Amygdala (tissue), 56 donors: ENCODE measurements at regions not wholly inside any gene's neighbourhood (a gene's known extent, or its start where the extent isn't known, plus 50 kb on each side); places are given as distances from the start of the nearest gene placed in this dataset.

Experiments
- DNase-seq, 56 donors: peaks; one replicate each; lab custom pipeline; 2025; lab: John Stamatoyannopoulos, UW

DNA sequence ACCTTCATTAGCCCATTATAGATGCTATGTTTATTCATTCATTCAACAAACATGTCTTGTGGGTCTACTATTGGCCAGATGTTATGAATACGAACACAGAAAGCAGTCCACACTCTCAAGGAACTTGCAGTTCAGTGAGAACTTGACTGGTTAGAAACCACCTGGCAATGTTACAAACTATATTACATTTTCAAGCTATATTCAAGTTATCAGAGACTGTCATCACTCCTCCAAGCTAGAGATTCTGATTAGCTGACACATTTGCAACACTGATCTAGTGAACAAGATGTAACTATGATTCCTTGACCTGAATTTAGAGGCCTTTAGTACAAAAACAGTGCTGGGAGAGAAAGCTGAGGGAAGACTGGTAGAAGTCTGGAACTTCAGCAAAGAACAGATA is 170.7 kb upstream of the EEA1 start:
- no peak for DNase-seq

DNA sequence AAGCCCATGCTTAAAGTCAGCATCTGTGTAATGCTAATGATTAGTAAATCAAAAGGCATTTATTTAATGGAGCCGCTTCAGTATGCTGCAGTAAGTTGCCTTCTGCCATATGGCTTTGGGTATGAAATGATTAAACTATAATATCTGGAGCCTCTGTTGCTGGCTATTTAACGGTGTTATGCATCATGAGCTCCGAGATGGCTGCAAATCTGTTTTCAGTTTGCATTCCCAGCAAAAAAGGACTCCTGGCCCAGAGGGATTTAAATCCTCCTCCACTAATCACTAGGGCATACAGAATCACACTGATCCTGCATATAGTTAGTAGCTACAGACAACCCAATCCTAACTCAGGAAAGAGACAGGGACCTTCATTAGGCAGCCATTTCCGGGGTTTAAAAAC is 171.5 kb upstream of the EEA1 start:
- DNase-seq = no peak

DNA sequence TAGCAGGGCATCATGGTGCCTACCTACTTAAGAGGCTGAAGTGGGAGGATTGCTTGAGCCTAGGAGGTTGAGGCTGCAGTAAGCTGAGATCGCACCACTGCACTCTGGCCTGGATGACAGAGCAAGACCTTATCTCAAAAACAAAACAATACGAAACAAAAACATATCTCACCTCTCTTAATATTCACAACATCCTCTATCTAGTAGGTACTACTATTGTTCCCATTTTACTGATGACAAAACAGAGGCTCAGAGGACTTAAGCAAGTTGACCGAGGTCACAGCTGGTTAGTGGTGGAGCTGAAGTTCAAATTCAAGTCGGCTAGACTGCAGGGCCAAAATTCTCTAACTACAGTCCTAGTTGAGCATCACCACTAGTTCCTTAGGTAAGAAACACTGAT is 172.3 kb upstream of the EEA1 start:
- no peak for DNase-seq

DNA sequence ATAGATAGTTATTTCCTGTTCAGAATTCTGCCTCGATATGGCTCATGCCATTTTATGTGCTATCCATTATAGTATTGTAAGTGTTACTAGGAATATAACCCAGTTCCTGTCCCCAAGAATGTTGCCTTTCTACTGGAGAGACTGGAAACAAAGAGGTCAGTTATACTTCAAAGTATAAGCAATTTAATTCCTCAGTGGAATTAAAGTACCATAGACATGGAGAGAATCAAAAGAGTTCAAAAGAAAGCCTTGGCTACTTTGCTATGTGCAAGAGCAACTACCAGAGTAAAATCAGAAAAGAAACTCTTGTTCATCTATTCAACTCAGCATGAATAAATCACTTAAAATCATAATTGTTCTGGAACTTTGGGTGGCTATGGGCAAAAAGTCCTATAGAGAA is 173.2 kb upstream of the EEA1 start:
- no peak for DNase-seq

DNA sequence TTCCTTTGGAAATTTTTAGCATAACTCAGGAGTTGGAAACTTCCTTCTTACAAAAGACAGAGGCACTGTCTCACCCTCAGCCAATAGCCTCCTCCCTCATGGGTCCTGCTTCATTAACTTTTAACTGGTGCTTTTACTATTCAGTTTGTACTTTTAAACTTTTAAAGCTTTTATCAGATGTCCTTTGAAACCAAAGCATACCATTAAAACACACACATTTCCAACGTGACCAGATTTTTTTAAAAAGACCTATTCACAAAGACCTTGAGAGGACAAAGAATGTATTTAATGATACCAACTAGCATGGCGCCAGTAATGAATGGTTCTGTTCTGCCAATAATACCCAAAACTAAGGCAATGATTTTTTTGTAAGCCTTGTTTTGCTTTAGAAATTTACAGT is 173.6 kb upstream of the EEA1 start:
- DNase-seq = no peak

DNA sequence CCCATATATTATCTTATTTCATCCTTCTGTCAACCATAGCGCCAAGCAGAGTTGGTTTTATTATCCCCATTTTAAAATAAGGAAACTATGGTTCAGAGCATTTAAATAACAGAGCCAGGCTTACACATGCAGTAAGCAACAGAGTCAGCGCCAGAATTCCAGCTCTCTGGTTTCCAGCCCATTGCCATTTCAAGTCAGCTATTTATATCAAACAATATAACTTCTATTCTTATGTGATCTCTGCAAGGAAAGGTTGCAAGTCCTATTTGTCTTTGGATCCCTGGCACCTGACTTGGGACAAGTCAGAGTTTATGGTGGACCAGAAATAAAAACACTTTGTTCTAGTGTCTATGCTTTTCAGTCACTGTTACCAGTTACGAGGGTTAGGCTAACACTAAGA is 174.1 kb upstream of the EEA1 start:
- no peak for DNase-seq

DNA sequence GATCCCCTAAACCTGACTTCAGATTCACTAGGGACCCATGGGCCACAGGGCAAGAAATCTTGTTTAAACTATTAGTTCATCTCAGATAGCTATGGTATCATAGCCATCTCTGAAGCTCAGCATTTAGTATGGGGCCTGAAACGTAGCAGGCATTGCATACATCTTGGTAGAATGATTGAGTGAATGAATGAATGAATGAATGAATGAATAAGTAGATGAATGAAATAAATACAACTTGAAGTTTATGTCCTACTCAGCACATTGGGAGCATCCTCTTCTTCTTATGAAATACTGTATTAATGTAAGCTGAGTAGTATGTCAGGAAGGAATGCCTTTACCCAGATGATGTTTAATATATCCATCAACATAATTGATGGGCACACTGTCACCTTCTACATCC is 175.4 kb upstream of the EEA1 start:
- DNase-seq = no peak

DNA sequence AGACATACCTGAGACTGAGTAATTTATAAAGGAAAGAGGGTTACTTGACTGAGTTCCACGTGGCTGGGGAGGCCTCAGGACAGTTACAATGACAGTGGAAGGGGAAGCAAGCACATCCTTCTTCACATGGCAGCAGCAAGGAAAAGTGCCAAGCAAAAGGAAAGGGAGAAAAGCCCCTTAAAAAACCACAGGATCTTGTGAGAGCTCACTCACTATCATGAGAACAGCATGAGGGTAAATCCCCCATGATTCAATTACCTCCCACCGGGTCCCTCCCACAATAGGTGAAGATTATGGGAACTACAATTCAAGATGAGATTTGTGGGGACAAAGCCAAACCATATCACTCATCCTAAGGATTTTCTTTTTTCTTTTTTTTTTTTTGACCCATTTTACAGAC is 177.8 kb upstream of the EEA1 start:
- no peak for DNase-seq

DNA sequence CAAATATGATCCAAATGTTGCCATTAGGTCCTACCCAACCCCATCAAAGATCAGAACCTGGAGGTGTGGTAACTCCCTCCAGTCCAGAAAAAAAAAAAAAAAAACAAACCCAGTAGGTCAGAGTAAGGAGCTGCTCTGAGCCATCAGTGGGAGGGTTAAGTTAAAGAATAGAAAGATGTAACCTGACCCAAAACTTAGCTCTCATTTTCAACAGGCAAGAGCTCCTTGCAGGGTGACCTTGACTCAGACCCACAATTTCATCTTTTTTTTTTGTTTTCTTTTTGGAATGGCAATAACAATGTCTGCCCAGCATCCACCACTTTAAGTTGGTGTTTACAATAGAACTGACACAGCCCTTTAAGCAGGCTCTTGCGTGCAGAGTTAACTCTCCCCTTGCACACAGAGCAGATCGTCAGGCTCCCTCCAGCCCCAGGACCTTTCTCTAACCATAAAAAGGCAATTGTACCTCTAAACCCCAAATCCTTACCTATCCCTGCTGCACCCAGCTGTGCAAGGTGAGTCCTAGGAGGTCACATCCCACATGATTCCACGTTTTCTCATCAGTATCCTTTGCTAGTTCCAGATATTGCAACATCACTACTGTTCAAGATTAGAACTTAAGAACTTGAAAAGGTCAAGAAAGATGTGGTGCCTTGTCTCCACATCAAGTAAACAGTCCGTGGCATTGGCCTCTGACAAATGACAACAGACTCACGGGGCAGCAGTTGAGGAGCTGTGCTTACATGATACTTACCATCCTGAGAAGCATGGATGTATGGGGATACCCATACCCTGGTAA is 178.6 kb upstream of the EEA1 start:
- DNase-seq = no peak

DNA sequence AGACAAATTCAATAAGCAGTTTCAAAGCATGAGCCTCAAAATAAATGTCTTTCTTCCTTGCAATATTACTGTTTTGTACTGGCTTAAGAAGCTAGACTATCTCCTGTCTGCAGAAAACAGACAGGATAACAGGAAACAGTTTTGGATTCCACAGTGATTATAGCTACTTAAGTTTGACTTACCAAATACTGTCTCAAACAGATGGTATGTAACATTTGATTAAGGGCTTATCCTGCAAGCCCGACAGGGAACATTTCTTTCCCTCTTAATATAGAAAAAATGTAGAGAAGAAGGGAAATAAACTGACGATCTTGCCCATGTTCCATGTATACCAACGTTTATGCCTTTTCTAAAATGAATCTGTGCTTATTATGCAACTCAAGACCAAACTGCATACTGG is 179.9 kb upstream of the EEA1 start:
- DNase-seq = no peak

DNA sequence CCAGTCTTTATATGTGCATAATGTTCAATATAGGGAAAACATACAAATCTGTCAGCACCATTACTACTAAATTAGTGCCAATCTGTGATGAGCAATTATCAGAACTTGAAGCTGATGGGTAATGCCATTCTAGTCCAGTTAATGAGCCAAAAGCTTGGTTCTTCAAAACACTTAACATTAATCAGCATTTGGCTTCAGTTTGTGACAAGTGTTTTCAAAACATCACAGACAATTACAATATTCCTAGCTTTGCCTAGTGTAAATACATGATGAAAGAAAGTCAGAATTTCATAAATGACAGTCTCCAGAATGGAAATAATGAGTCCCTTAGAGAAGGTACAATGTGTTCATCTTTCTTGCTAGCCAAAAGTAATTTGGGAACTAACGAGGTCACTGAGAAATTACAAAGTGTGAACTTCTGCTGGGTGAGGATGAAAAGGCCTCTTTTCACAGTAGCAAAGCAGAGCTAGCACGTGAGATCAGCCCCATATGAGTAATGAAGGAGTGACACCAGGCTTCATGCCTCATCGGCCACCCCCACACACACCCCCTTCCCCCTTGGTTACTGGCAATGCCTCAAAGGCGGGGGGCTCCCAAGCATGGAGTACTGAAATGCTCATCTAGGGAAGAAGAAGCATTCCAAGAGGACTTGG is 180.6 kb upstream of the EEA1 start:
- DNase-seq = peak in 8 of 56 donors; percentile 6 to 51 (median 14)

DNA sequence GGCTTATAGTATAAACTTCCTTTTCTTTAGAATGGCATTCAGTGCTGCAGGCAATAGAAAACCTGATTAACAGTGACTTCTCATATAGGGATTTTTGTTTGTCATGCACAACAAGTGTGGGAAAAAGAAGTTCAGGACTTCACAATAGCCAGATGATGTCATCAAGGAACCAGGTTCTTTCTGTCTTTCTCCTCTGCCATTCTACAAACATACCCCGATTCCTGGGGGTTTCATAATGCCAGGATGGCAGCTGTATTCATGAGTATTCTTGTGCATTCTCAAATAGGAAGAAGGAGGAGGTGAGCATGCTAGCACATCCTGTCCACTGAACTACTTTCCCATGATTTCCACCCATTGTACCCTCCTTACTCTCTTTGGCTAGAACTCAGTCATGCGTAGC is 182.7 kb upstream of the EEA1 start:
- no peak for DNase-seq

DNA sequence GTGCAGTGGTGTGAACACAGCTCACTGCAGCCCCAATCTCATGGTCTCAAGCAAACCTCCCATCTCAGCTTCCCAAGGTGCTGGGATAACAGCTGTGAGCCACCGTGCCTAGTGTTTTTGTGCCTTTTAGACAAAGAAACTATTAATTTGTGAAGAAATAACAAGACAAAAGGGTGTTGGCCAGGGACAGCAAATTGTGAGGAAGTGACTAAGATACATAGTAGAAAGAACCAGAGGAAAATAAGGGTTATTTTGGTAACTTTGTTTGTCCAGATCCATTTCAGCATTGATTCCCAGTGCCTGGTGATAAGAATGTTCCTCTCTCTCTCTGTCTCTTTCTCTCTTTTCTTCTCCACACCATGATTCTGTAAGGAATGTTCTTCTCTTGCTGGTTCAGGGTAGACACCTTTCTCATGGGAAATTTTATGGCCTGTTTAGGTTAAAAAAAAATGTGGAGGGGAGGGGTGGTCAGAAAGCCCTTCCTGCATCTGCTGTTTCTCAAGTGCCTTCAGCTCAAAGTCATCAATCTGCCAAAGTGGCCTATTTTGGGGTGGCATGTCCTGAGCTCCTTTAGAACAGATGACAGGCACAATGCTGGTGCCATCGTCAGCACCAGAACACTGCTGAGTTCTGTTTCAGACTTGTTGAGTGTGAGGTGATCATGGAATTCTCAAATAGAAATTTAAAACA is 184.4 kb upstream of the EEA1 start:
- DNase-seq = no peak

DNA sequence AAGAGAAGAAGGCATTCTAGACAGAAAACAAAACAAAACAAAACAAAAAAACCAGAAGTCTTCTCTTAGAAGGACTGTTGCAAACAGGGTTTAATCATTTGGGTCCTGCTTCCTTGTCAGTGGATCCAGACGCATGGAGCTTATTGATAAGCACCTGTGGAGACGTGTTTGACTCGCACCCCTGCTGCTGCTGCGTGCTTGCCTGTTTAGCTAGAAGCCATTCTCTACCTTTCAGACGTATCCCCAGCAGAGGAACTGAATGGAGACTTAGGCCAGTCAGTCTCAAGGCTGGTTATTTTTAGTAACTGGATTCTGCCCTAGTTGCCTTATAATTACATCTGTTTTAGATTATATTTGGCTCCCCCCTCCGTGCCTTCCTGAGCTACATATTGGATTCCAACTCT is 186.1 kb upstream of the EEA1 start:
- no peak for DNase-seq

DNA sequence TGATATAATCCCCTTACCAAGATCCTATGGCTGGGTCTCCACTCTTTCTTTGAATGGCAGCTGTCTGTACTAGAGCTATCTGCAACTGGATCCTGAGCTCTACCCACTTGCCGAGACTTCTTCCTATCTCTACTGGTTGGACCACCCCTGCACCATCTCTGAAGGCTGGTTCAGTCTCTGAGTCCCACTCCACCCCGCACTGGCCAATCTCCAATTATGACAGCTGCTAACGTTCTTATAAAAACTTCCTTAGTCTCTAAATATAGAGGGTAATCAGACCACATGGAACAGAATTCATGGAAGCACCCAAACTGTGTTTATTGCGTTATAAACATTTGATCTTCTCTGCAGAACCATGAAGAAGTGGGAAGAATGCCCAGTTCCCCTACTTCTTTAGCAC is 186.6 kb upstream of the EEA1 start:
- peak in 1 of 56 donors; percentile 7 for DNase-seq

DNA sequence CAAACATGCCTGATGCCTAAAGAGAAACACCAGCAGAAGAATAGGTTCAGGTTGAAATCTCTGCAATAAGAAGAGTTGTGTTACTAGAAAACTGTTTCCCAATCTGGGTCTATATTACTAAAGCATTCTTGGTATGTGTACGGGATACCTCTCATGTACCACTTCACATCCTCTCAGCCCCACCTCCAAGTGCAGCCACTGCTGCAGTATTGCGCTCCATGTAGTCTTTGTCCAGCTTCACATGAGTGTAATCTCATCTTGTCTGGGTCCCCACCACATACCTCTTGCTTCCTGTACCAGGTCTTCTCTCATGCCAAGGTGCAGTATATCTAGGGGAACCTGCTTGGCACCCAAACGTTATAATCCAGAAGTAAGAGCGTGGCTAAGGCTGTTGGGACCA is 187.5 kb upstream of the EEA1 start:
- no peak for DNase-seq

DNA sequence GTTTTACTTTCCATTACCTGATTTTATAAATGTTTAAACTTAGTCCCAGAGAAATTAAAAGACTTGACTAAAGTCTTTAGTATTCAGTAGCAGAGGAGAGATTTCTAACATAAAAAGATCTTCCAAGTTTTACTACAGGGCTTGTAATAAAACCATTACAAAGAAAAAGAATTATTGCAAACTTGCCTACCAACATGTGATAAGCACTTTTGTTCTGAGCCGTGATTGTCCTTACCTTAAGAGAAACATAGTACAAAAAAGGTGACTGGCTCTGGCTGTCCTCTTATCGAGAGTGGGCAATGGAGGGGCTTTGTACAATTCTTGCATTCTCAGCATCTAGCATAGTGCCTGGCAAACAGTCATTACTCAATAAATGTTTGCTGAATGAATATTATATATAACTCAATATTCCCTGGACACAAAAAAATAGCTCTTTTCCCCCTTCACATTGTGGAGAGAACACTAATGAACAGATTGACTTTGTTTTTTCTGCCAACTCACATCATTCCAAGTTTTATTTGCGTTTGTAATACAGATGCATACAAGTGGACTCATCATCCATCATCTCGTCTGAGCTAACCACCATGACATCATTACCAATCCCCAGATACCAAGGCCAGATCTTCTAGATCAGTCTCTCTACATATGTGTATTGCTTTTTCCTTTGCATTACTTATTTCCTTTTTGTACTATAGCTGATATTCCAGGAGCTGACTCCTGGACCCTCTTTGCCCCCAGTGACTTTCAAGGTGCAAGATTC is 192.8 kb upstream of the EEA1 start:
- DNase-seq = no peak

DNA sequence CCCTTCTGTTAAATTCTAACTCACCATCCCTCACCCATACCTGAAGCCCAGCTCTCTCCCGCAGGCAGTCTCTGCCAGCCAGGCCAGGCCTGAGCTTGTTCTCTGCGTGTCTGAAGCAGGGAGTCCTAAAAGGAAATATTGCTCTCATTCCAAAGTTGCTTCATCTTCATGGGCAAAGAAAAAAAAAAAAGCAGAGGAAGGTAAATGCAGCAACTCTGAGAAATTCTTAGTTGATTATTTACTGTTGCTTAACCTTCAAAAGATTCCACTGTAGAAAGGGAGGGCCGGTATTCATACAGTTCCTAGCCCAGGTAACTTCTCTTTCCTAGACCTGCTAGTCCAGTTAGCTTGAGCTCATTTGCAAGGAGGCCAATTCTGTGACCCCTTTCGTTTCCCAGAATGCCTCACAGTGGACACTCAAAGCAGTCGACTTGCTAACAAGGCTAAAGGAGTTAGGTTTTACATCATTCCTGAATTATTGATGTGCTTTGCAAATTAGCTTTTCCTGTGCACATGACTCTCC is 193.5 kb upstream of the EEA1 start:
- DNase-seq = no peak

DNA sequence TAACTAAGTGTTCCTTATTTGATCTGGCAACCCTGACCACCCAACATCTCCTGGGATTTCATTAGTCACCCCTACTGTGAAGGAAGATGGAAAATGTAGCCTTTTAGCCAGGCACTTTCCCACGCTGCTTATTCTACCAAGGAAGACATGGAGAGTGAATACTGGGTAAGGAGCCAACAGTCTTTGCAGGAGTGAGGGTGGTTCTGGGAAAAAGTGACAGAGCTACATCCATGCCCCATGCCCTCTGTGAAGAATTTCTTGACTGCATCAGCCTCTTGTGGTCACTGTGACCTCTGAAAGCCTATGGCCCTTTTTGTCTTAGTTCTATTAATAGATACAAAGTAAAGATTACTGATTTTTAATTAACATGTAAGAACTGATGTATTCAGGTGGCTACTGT is 196.0 kb upstream of the EEA1 start:
- DNase-seq = no peak

DNA sequence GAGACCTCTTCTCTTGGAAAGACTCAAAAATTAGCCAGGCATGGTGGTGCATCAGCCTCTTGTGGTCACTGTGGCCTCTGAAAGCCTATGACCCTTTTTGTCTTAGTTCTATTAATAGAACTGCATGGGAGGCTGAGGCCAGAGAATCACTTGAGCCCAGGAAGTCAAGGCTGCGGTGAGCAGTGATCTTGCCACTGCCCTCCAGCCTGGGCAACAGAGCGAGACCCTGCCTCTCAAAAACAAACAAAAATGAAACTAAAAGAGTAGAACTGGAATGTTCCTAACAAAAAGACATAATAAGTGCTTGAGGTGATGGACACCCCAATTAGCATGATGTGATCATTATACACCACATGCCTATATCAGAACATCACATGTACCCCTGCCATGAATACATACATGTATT is 197.0 kb upstream of the EEA1 start:
- no peak for DNase-seq

DNA sequence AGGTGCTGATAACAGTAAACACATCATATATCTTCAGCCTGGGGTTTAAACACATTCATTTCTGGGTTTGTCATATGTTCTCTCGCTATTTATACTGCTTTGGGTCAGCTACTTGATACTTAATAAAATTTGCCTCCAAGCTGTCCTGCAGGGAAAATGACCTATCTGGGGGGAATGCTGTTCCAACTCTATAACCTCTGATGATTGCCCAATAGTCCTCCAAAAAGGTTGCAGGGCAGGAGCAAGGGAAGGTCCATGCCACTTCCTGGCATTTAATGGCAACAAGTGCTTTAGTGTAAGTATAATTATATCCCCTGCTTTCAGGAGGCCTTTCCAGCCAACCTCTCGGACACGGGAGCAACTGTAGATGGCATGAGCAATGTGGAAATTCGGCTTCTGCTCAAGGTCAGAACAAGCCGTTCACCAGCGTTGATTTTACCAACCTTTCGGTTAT is 198.0 kb upstream of the EEA1 start:
- no peak for DNase-seq
